ENCODE measurements at regions not wholly inside any gene's neighbourhood (a gene's known extent, or its start where the extent isn't known, plus 50 kb on each side); places are given as distances from the start of the nearest gene placed in this dataset.

GRCh38 chr20:40262219-40262618, 426.8 kb downstream of the MAFB start:
- H3K4me3 ChIP-seq (ENCODE audit: low read depth, low read length), result no peak overlapping the region
- H3K36me3 ChIP-seq (ENCODE audit: control insufficient read depth, insufficient read depth, low read length), result no peaks in the 10 kb centered on the region
- TF ChIP-seq CTCF (IDR thresholded peaks at IDR 0.05; ENCODE audit: insufficient read depth, low read length, poor library complexity, severe bottlenecking), result no peak
- no peaks in the 10 kb centered on the region for H3K27me3 ChIP-seq (ENCODE audit: control insufficient read depth, insufficient read depth, low read length)
- DNase-seq (ENCODE audit: low read depth), result no peak

GRCh38 chr20:40258931-40259330, 430.1 kb downstream of the MAFB start:
- no peak for TF ChIP-seq CTCF (IDR thresholded peaks at IDR 0.05; ENCODE audit: insufficient read depth, low read length, poor library complexity, severe bottlenecking)
- Histone ChIP-seq H3K36me3 (ENCODE audit: control insufficient read depth, insufficient read depth, low read length) (no peaks in the 10 kb centered on the region), H3K27me3 (ENCODE audit: control insufficient read depth, insufficient read depth, low read length) (no peaks in the 10 kb centered on the region), H3K4me3 (ENCODE audit: low read depth, low read length) (no peak overlapping the region)
- no peak for DNase-seq (ENCODE audit: low read depth)

- Histone ChIP-seq H3K27me3 (ENCODE audit: control insufficient read depth, insufficient read depth, low read length) (no peaks in the 10 kb centered on the region), H3K36me3 (ENCODE audit: control insufficient read depth, insufficient read depth, low read length) (no peaks in the 10 kb centered on the region), H3K4me3 (ENCODE audit: low read depth, low read length) (no peak overlapping the region)
- no peak for TF ChIP-seq CTCF (IDR thresholded peaks at IDR 0.05; ENCODE audit: insufficient read depth, low read length, poor library complexity, severe bottlenecking)
- DNase-seq (ENCODE audit: low read depth), result no peak
Measured at GRCh38 chr20:40257763-40258162, 431.3 kb downstream of the MAFB start.

- H3K4me3 ChIP-seq (ENCODE audit: low read depth, low read length), result no peak overlapping the region
Measured at GRCh38 chr20:40255365-40255764, 433.7 kb downstream of the MAFB start.

GRCh38 chr20:40254023-40254772, 434.8 kb downstream of the MAFB start:
- Histone ChIP-seq H3K27me3 (ENCODE audit: control insufficient read depth, insufficient read depth, low read length) (no peaks in the 10 kb centered on the region), H3K36me3 (ENCODE audit: control insufficient read depth, insufficient read depth, low read length) (no peaks in the 10 kb centered on the region), H3K4me3 (ENCODE audit: low read depth, low read length) (no peak overlapping the region)
- TF ChIP-seq CTCF (IDR thresholded peaks at IDR 0.05; ENCODE audit: insufficient read depth, low read length, poor library complexity, severe bottlenecking), result no peak
- DNase-seq (ENCODE audit: low read depth), result no peak

More at GRCh38 chr20:40255365-40255764, 433.7 kb downstream of the MAFB start:
- H3K27me3 ChIP-seq (ENCODE audit: control insufficient read depth, insufficient read depth, low read length), result no peaks in the 10 kb centered on the region
- no peak for DNase-seq (ENCODE audit: low read depth)
- TF ChIP-seq CTCF (IDR thresholded peaks at IDR 0.05; ENCODE audit: insufficient read depth, low read length, poor library complexity, severe bottlenecking), result no peak
- no peaks in the 10 kb centered on the region for H3K36me3 ChIP-seq (ENCODE audit: control insufficient read depth, insufficient read depth, low read length)

Measured in kidney epithelial cell (primary cell).